HG03439 (cell line): ENCODE measurements at regions not wholly inside any gene's neighbourhood (a gene's known extent, or its start where the extent isn't known, plus 50 kb on each side); places are given as distances from the start of the nearest gene placed in this dataset.

Experiments
- ATAC-seq: cut with Tn5 transposase; IDR thresholded peaks from one replicate; pipeline ENCODE4 v1.9.1; 2021; ENCODE audit warnings: mild to moderate bottlenecking, moderate library complexity; ENCODE audit not compliant: unreplicated experiment

DNA sequence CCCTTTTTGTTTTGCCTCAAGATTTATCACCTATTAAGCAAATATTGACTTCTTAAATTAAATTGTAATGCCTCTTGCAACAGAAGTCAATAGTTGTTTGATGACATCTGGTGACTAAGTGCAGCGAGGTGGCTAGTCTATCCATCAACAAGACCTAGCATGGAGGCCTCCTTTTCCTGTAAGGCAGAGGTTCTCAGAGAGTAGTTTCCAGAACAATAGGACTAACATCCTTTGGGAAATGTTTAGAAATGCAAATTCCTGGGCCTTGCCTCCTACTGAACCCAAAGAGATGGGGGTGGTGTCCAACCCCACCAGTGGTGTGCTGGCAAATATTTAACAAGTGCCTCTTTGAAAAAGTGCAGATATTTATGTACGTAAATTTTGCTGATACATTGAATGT is 143.7 kb downstream of the SCP2D1 start:
- ATAC-seq, result no peak

DNA sequence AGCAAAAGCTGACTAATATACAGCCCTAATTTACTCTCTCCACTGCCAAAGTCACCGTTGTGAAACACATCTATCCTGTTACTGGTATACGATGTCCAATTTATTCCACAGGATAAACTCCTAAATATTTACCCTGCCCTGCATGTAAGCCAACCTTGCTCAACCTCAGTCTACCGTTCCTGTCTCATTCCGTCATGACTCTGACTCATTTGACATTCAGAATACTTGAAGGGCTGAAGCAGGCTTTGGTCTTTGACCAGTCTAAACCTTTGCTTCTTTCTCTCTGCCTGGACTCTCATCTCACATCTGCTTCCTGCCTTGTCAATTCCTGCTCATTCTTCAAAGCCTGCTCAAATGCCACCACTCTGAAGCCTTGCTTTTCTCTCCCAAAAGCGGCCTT is 157.5 kb downstream of the SCP2D1 start:
- ATAC-seq, result no peak

- no peak for ATAC-seq
These were observed 158.0 kb downstream of the SCP2D1 start for GRCh38 chr20:18971574-18971973.

DNA sequence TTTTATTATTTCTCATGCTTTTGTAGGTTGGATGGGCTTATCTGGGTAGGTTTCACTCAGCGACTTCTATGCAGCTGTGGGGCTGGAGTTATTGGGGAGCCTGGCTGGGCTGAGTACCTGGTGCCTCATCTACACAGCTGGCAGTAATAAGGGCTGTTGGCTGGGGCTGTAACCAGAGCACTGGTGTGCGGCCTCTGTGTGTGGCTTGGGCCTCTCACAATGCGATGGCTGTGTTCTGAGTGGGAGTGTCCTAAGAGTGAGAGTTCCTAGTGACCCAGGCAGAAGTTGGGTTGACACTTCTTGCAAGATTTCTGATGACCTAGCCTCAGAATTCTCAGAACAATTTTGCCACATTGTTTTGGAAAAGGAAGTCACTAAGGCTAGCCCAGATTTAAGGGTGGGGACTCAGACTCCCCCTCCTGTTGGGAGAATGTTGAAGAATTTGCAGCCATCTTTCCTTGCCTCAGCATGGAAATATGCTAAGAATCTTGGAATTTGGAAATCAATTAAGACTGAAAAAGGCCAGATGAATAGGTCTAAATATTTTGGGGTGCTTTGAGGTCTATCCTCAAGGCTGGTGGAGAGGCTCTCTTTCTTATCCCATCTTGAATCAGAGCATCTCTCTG is 158.8 kb downstream of the SCP2D1 start:
- no peak for ATAC-seq

DNA sequence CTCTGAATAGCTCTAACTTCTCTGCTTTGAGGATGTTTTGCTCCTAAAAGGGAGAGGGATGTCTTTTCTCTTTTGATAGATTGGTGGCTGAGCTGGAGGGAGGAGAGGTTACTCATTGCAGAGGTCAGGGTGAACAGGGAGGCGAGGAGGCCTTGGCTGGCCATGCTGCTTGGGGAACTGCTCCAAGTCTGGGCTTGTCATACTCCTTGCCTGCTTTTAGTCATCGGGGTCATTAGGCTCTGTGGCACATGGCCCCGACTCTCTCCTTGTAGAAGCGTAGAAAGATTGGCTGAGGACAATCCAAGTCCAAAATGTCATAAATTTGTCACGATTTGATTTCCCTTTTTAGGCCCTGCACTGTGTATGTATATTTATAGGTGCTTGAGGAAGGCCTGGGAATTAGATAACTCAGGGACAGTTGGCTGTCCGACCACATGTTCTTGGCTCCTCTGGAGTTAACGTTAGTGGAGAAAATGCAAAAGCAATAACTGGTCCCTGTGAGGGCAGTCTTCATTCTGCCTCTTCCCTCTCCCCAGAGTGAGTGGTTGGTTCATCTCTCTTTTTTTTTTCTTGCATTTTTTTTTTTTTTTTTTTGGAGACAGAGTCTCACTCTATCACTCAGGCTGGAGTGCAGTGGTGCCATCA is 160.1 kb downstream of the SCP2D1 start:
- no peak for ATAC-seq

DNA sequence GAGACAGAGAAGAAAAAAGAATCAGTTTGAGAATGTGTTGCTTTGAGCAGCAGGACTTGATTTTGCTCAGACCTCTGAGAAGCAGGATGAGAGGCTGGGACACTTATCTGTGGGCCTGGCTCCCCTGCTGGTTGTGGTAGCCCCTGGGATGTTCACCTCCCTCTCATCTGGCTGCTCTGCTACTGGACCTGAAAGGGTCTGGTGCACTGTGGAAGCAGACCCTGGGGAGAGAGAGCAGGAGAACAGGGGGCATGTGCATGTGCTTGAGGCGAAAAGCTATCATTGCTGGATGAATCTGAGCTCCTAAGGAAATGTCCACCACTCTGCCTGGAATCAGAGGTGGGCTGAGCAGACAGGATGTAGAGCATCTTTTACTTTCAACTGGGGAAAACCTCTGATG is 161.1 kb downstream of the SCP2D1 start:
- no peak for ATAC-seq

DNA sequence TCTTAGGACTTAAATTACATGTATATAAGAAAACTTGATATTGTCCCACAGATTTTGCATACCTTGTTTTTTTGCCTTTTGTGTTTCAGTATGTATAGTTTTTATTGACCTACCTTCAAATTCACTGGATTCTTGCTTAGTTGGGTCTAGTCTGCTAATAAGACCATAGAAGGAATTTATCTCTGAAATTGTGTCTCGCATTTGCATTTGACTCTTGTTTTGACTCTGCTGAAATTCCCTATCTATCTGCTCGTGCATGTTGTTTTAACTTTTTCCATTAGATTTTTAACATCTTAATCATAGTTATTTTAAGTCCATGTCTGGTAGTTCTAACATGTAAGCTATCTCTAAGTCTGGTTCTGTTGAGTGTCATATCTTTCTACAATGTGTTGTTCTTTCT is 163.9 kb downstream of the SCP2D1 start:
- ATAC-seq, result no peak

GRCh38 chr20:18978311-18978710 is 164.7 kb downstream of the SCP2D1 start:
- ATAC-seq, result no peak

GRCh38 chr20:18979132-18979531 is 165.5 kb downstream of the SCP2D1 start:
- no peak for ATAC-seq

DNA sequence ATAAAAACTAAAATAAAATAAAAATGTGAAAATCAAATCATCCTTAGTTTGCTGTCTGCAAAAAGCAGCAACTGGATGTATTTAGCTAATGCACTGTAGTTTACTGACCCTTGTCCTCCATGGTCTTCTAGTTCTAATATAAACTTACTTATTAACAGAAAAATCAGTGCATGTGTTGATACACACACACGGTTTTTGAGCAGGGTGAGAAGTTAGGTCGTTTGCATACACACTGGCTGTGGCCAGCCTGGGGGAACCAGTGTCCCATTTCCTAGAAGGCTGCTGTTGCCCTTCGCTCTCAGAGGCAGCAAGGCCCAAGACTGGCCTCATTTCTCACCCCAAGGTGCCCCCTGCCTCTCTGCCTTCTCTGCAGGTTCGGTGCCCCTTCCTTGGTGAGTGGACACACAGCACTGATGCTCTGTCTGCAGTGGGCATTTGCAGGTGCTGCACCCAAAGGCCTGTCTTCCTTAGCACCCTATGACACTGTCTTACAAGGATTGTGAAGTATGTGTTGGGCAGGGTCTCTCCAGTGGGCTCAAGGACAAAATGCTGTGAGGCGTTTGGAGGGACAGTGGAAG is 168.5 kb downstream of the SCP2D1 start:
- no peak for ATAC-seq

GRCh38 chr20:18983796-18984195 is 170.2 kb downstream of the SCP2D1 start:
- ATAC-seq, result no peak

DNA sequence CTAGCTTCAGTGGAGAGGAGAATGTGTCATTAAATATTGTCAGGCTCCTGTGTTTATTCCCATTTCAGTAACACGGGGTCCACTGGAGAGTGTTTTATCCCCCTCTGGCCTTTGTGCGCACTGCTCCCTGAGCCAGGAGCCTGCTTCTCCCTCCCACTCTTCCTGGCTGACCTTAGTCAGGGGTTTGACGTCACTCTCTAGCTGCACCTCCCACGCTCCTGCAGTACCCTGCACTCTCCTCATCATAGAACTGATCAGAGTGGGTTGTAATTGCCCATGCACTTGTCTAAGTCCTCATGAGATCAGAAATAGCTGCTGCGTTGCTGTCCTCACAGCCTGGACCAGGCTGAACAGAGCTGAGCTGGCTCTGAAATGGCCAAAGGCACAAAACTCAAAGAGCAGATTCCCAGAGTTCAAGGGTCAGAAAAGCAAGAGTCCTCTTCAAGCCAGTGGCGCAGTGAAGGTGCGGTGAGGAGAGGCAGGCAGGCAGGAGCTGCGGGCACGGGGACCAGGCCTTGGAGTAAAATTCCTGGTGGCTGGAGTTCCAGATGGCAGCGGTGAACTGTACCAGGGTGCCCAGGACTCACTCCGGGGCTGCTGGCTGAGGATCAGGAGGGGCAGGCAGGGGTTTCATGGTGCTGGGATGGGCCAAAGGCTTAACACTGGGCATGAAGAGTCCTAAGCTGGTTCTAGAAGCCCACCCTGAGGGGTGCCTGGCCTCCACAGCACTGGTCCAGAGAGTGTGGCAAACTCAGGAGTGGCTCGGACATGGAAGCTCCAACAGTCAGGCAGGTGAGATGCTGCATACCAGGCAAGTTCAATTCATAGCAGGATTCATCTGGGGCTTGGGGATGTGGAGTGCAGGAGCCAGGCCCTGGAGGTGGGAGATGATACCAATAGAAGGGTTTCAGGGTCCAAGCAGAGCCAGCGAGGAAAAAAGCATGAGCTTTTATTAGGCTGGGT is 170.9 kb downstream of the SCP2D1 start:
- ATAC-seq, result no peak

- ATAC-seq, result no peak
These were observed 172.0 kb downstream of the SCP2D1 start for GRCh38 chr20:18985551-18985950.

DNA sequence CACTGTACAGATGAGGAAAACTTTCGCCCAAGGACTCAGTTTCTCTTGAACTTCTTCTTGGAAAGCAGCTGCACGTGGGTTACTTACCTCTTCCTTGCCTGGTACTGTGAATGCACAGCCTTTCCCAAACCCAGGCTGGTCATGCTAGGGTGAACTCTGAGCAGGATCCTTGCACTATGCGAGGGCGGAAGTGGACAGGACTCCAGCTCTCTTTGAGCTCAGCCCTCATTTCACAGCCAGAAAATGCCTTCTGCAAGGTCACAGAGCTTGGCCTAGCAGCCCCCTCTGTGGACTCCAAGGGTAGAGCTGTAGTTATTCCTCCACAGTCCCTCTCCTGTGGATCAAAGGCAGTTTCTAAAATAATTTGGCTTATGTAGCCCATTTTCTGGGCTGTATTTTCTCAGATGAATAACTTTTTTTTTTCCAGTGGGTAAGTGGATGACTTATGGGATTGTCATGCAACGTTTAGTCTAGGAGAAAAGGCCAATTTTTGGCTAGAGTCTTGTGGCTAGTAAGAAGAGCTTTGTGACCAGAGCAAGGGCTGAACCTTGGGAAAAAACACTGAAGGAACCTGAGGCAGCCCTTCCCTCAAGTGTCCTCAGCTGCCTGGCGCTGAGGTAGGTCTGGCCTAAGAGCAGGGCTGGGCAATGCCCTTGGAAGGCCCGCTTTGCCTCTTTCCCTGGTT is 172.7 kb downstream of the SCP2D1 start:
- no peak for ATAC-seq

- ATAC-seq, result no peak
These were observed 173.5 kb downstream of the SCP2D1 start for GRCh38 chr20:18986895-18987580.

- no peak for ATAC-seq
These were observed 174.3 kb downstream of the SCP2D1 start for GRCh38 chr20:18987781-18988360.

GRCh38 chr20:18988701-18989100 is 175.1 kb downstream of the SCP2D1 start:
- no peak for ATAC-seq

GRCh38 chr20:18989736-18990474 is 176.3 kb downstream of the SCP2D1 start:
- no peak for ATAC-seq

DNA sequence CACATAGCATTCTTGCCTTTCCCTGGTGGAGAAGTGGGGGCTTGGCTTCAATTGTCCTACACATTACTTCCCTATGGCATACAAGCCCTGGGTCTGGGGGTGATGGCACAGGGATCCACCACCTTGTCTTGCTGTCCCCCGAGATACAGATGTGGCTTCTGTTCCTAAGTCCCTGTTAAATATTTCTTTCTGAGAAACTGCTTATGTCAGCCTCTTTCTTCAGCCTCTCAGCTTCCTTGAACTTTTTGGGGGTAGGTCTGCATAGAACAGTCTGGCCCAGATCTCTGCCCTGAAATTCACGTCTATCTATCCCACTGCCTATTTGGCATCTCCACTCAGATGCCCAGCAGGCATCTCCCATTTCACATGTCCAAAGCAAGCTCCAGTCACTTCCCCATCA is 177.4 kb downstream of the SCP2D1 start:
- ATAC-seq, result no peak
